ENCODE measurements at regions not wholly inside any gene's neighbourhood (a gene's known extent, or its start where the extent isn't known, plus 50 kb on each side); places are given as distances from the start of the nearest gene placed in this dataset.
"Not testable (repeated sequence)": the region's sequence is repeated elsewhere in the genome, so short reads cannot be mapped to it uniquely, and the experiment has no call there.

- no peak overlapping the region for H3K4me3 ChIP-seq
Measured at GRCh38 chr13:54029720-54030119, 1001.1 kb downstream of the OLFM4 start.

GRCh38 chr13:54033323-54033861 is 1004.8 kb downstream of the OLFM4 start:
- Histone ChIP-seq H3K4me1 (replicated peaks in 1 of 2) (no peaks in the 10 kb centered on the region), H3K4me3 (no peak overlapping the region), H3K27ac (no peak overlapping the region), H3K36me3 (replicated peaks in 1 of 2) (no peaks in the 10 kb centered on the region), H3K27me3 (no peaks in the 10 kb centered on the region), H3K9me3 (replicated peaks in 1 of 3) (no peaks in the 10 kb centered on the region)
- no peak for DNase-seq
- TF ChIP-seq, protein P1, sequence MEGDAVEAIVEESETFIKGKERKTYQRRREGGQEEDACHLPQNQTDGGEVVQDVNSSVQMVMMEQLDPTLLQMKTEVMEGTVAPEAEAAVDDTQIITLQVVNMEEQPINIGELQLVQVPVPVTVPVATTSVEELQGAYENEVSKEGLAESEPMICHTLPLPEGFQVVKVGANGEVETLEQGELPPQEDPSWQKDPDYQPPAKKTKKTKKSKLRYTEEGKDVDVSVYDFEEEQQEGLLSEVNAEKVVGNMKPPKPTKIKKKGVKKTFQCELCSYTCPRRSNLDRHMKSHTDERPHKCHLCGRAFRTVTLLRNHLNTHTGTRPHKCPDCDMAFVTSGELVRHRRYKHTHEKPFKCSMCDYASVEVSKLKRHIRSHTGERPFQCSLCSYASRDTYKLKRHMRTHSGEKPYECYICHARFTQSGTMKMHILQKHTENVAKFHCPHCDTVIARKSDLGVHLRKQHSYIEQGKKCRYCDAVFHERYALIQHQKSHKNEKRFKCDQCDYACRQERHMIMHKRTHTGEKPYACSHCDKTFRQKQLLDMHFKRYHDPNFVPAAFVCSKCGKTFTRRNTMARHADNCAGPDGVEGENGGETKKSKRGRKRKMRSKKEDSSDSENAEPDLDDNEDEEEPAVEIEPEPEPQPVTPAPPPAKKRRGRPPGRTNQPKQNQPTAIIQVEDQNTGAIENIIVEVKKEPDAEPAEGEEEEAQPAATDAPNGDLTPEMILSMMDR (IDR thresholded peaks at IDR 0.05): no peak
- no peak for TF ChIP-seq POLR2A (IDR thresholded peaks at IDR 0.05)
- intact Hi-C loops (cut with DNase I): no loop called here
- WGBS, 4 donors: 72 to 90% (median 85%) methylated on average over 5 to 6 of the region's 6 CpGs

More at GRCh38 chr13:54029720-54030119, 1001.1 kb downstream of the OLFM4 start:
- Histone ChIP-seq H3K4me1 (replicated peaks in 1 of 2) (no peaks in the 10 kb centered on the region), H3K27ac (no peak overlapping the region), H3K36me3 (replicated peaks in 1 of 2) (no peaks in the 10 kb centered on the region), H3K27me3 (no peaks in the 10 kb centered on the region), H3K9me3 (replicated peaks in 1 of 3) (no peaks in the 10 kb centered on the region)
- WGBS, 4 donors: 55 to 61% (median 58%) methylated on average over 4 of the region's 4 CpGs
- TF ChIP-seq, protein P1 (IDR thresholded peaks at IDR 0.05): no peak
- no peak for TF ChIP-seq POLR2A (IDR thresholded peaks at IDR 0.05)
- intact Hi-C loops (cut with DNase I): no loop called here
- DNase-seq: no peak

- no peak for DNase-seq
- TF ChIP-seq, protein P1 (IDR thresholded peaks at IDR 0.05): no peak
- TF ChIP-seq POLR2A (IDR thresholded peaks at IDR 0.05): no peak
- Histone ChIP-seq H3K4me1 (replicated peaks in 1 of 2) (no peaks in the 10 kb centered on the region), H3K4me3 (no peak overlapping the region), H3K36me3 (replicated peaks in 1 of 2) (no peaks in the 10 kb centered on the region), H3K9me3 (replicated peaks in 1 of 3) (no peaks in the 10 kb centered on the region), H3K27ac (no peak overlapping the region), H3K27me3 (no peaks in the 10 kb centered on the region)
- 91 to 99% (median 94%) methylated on average over 2 of the region's 2 CpGs for WGBS, 4 donors
- intact Hi-C loops (cut with DNase I): no loop called here
Measured at GRCh38 chr13:54034047-54034446, 1005.4 kb downstream of the OLFM4 start.

- H3K36me3 ChIP-seq (replicated peaks in 1 of 2); H3K27me3 ChIP-seq; DNase-seq; intact Hi-C loops (cut with DNase I); H3K4me3 ChIP-seq; H3K9me3 ChIP-seq (replicated peaks in 1 of 3); H3K27ac ChIP-seq; H3K4me1 ChIP-seq (replicated peaks in 1 of 2): not testable (repeated sequence)
- WGBS, 4 donors: 76 to 84% (median 79%) methylated on average over 5 of the region's 5 CpGs
Measured at GRCh38 chr13:54057416-54057815, 1028.8 kb downstream of the OLFM4 start.

- intact Hi-C loops (cut with DNase I): not testable (repeated sequence)
Measured at GRCh38 chr13:54069958-54070357, 1041.3 kb downstream of the OLFM4 start.

More at GRCh38 chr13:54069958-54070357, 1041.3 kb downstream of the OLFM4 start:
- not testable (repeated sequence) for H3K27ac ChIP-seq; H3K4me1 ChIP-seq (replicated peaks in 1 of 2); H3K27me3 ChIP-seq; DNase-seq; H3K36me3 ChIP-seq (replicated peaks in 1 of 2); H3K9me3 ChIP-seq (replicated peaks in 1 of 3); H3K4me3 ChIP-seq
- WGBS, 4 donors: 81 to 82% (median 82%) methylated on average over 8 of the region's 8 CpGs
